Sigmoid colon (tissue), 6 donors: ENCODE measurements at regions not wholly inside any gene's neighbourhood (a gene's known extent, or its start where the extent isn't known, plus 50 kb on each side); places are given as distances from the start of the nearest gene placed in this dataset.

Experiments used
- DNase-seq: peaks from one replicate; pipeline ENCODE4 v3.0.0-alpha.2; 2019
- H3K27ac ChIP-seq, 4 donors: fragments of 200-600 bp; sonication (generic); one replicate each; pipeline ENCODE4 v1.5.1; 2016 to 2019; ENCODE audit warnings: mild to moderate bottlenecking in 1 of 4
- H3K27me3 ChIP-seq, 3 donors: fragments of 200-600 bp; sonication (generic); one replicate each; pipeline ENCODE4 v1.5.1; 2019; ENCODE audit warnings: mild to moderate bottlenecking in 1 of 3
- H3K36me3 ChIP-seq, 4 donors: fragments of 200-600 bp; sonication (generic); one replicate each; pipeline ENCODE4 v1.5.1; 2016 to 2019
- H3K4me1 ChIP-seq, 4 donors: fragments of 200-600 bp; sonication (generic); one replicate each; pipeline ENCODE4 v1.5.1; 2017 to 2019
- H3K4me3 ChIP-seq, 4 donors: fragments of 200-600 bp; sonication (generic); one replicate each; pipeline ENCODE4 v1.5.1; 2017 to 2019; ENCODE audit warnings: mild to moderate bottlenecking in 2 of 4, moderate library complexity in 1 of 4
- H3K9me3 ChIP-seq, 4 donors: fragments of 200-600 bp in 3 of 4; sonication (generic) in 3 of 4; one replicate each; pipeline versions ENCODE4 v1.5.1 to v1.6.1; 2013 to 2019
- CTCF ChIP-seq, 4 experiments: fragments of 450-650 bp in 3 of 4; fragments of 200-600 bp in 1 of 4; IDR thresholded peaks; one replicate each; pipeline ENCODE4 v1.5.1; 2016 to 2019; ENCODE audit warnings: antibody characterized with exemption in 4 of 4, mild to moderate bottlenecking in 3 of 4, moderate library complexity in 2 of 4
- EP300 ChIP-seq, 4 donors: sonication (generic); formaldehyde crosslinking; IDR thresholded peaks; one replicate each; pipeline ENCODE4 v1.6.1; 2017; ENCODE audit warnings: antibody characterized with exemption in 4 of 4
- POLR2A ChIP-seq, 2 donors: fragments of 450-650 bp; IDR thresholded peaks; one replicate each; pipeline ENCODE4 v1.6.1; 2016; ENCODE audit warnings: antibody characterized with exemption in 2 of 2, mild to moderate bottlenecking in 2 of 2, moderate library complexity in 2 of 2
- POLR2AphosphoS5 ChIP-seq, 4 donors: sonication (generic); formaldehyde crosslinking; IDR thresholded peaks; one replicate each; pipeline ENCODE4 v1.6.1; 2017; ENCODE audit warnings: antibody characterized with exemption in 4 of 4
- WGBS, 2 donors: extraction: QIAGEN DNeasy Blood & Tissue Kit; methylation state at CpG; one replicate each; pipeline ENCODE4 v1.1.7; 2013; 5-methylcytosine and 5-hydroxymethylcytosine counted together
- intact Hi-C: fragments of 100-400 bp; cut with DNase I; formaldehyde crosslinking; loops from one replicate; pipeline ENCODE4 v1.15.1; 2023
- donor health status: healthy with polysubstance abuse.
- donor health status: healthy.

GRCh38 chr5:113686599-113686998 lies 173.1 kb downstream of the YTHDC2 start:
- no peak overlapping the region for H3K4me3 ChIP-seq
- no peak for TF ChIP-seq CTCF (IDR thresholded peaks at IDR 0.05)
- TF ChIP-seq POLR2AphosphoS5 (IDR thresholded peaks at IDR 0.05): no peak
- TF ChIP-seq POLR2A (IDR thresholded peaks at IDR 0.05): no peak
- TF ChIP-seq EP300 (IDR thresholded peaks at IDR 0.05): no peak
- whole genome bisulfite sequencing, 2 donors: 84 to 92% methylated on average over 3 of the region's 3 CpGs
- no peaks in the 10 kb centered on the region for H3K4me1 ChIP-seq
- no peaks in the 10 kb centered on the region for H3K36me3 ChIP-seq
- no peaks in the 10 kb centered on the region for H3K27me3 ChIP-seq
- H3K27ac ChIP-seq: no peak overlapping the region
- no peak for DNase-seq
- intact Hi-C loops: no loop called here
- H3K9me3 ChIP-seq: no peaks in the 10 kb centered on the region

- peaks cover 0 to 18% (median 0%) of the 10 kb centered on the region in 3 donors for H3K27me3 ChIP-seq
- peaks cover 0 to 5% (median 0%) of the 10 kb centered on the region in 4 donors for H3K4me1 ChIP-seq
- H3K36me3 ChIP-seq: no peaks in the 10 kb centered on the region
- no peak overlapping the region for H3K4me3 ChIP-seq
- no peak overlapping the region for H3K27ac ChIP-seq
- TF ChIP-seq EP300 (IDR thresholded peaks at IDR 0.05) (no peak), POLR2AphosphoS5 (IDR thresholded peaks at IDR 0.05) (no peak), CTCF (IDR thresholded peaks at IDR 0.05) (no peak)
- no peak for DNase-seq
- intact Hi-C loops: no loop called here
- WGBS, 2 donors: 67 to 73% methylated on average over 1 of the region's 1 CpG
- no peaks in the 10 kb centered on the region for H3K9me3 ChIP-seq
These were observed 176.2 kb downstream of the YTHDC2 start for GRCh38 chr5:113689647-113690046.

- Histone ChIP-seq H3K4me3 (no peak overlapping the region), H3K36me3 (no peaks in the 10 kb centered on the region), H3K27me3 (peaks cover 0 to 22% (median 0%) of the 10 kb centered on the region in 3 donors), H3K27ac (no peak overlapping the region), H3K9me3 (no peaks in the 10 kb centered on the region), H3K4me1 (peaks cover 0 to 5% (median 0%) of the 10 kb centered on the region in 4 donors)
- DNase-seq: no peak
- 23 to 28% methylated on average over 5 of the region's 5 CpGs for WGBS, 2 donors
- no peak for TF ChIP-seq POLR2A (IDR thresholded peaks at IDR 0.05)
- TF ChIP-seq EP300 (IDR thresholded peaks at IDR 0.05): no peak
- TF ChIP-seq CTCF (IDR thresholded peaks at IDR 0.05): no peak
- TF ChIP-seq POLR2AphosphoS5 (IDR thresholded peaks at IDR 0.05): no peak
- intact Hi-C loops: no loop called here
These were observed 179.0 kb downstream of the YTHDC2 start for GRCh38 chr5:113692466-113692865.

- DNase-seq: no peak
- Histone ChIP-seq H3K27ac (no peak overlapping the region), H3K9me3 (no peaks in the 10 kb centered on the region), H3K27me3 (peaks cover 0 to 22% (median 0%) of the 10 kb centered on the region in 3 donors), H3K4me3 (no peak overlapping the region), H3K4me1 (peaks cover 0 to 5% (median 0%) of the 10 kb centered on the region in 4 donors), H3K36me3 (no peaks in the 10 kb centered on the region)
- intact Hi-C loops: no loop called here
- WGBS, 2 donors: 10 to 22% methylated on average over 15 of the region's 15 CpGs
- no peak for TF ChIP-seq POLR2AphosphoS5 (IDR thresholded peaks at IDR 0.05)
- TF ChIP-seq CTCF (IDR thresholded peaks at IDR 0.05): no peak
- TF ChIP-seq EP300 (IDR thresholded peaks at IDR 0.05): no peak
- no peak for TF ChIP-seq POLR2A (IDR thresholded peaks at IDR 0.05)
These were observed 179.5 kb downstream of the YTHDC2 start for GRCh38 chr5:113692891-113693457.

- Histone ChIP-seq H3K27me3 (peaks cover 0 to 22% (median 0%) of the 10 kb centered on the region in 3 donors), H3K9me3 (no peaks in the 10 kb centered on the region), H3K4me1 (peaks cover 0 to 5% (median 0%) of the 10 kb centered on the region in 4 donors), H3K27ac (no peak overlapping the region), H3K36me3 (no peaks in the 10 kb centered on the region), H3K4me3 (no peak overlapping the region)
- TF ChIP-seq POLR2AphosphoS5 (IDR thresholded peaks at IDR 0.05): no peak
- TF ChIP-seq EP300 (IDR thresholded peaks at IDR 0.05): no peak
- no peak for TF ChIP-seq POLR2A (IDR thresholded peaks at IDR 0.05)
- no peak for TF ChIP-seq CTCF (IDR thresholded peaks at IDR 0.05)
- DNase-seq: no peak
- intact Hi-C loops: no loop called here
- WGBS, 2 donors: 9 to 40% methylated on average over 4 of the region's 4 CpGs
These were observed 180.2 kb downstream of the YTHDC2 start for GRCh38 chr5:113693701-113694100.
